DOHH2 (cell line): ENCODE measurements at regions not wholly inside any gene's neighbourhood (a gene's known extent, or its start where the extent isn't known, plus 50 kb on each side); places are given as distances from the start of the nearest gene placed in this dataset.

Source experiments
- CTCF ChIP-seq: fragments of 200-600 bp; sonication (generic); IDR thresholded peaks from one replicate; pipeline ENCODE4 v1.5.1; 2014; ENCODE audit warnings: antibody characterized with exemption, mild to moderate bottlenecking, low read depth, low read length; ENCODE audit not compliant: poor library complexity, severe bottlenecking
- EZH2phosphoT487 ChIP-seq: fragments of 200-600 bp; sonication (generic); IDR thresholded peaks from 2 replicates; pipeline ENCODE4 v1.6.1; 2017; ENCODE audit warnings: borderline replicate concordance, mild to moderate bottlenecking, antibody characterized with exemption, low read length, moderate library complexity, mixed read lengths

- TF ChIP-seq CTCF (no peak), EZH2phosphoT487 (no peak)
Measured at GRCh38 chr12:131368668-131369071, 342.2 kb upstream of the SFSWAP start.
